ENCODE measurements at regions not wholly inside any gene's neighbourhood (a gene's known extent, or its start where the extent isn't known, plus 50 kb on each side); places are given as distances from the start of the nearest gene placed in this dataset.
A peak's percentile ranks its signal among the peaks of the same experiment; 100 is the strongest.

DNA sequence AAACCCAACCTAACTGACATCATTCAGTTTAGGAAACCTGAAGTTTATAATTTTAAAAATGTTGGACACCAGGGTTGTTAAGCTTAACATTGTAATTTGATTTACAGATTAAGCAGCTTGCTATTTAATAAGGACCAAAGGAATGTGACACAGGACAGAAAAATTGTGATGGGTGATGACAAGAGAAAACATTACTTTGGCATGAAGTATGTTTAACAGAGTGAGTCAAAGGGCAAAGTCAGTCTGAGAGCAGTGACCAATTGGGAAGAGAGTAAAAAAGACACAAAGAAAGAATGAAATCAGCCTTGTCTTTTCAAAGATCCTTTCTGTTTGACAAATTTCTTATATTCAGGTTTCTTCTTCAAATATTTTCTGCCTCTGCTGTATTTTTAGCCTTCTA lies 1301.6 kb downstream of the SI start:
- no peak for ATAC-seq
- TF ChIP-seq ISL1 (CRISPR knock-in tag; IDR thresholded peaks at IDR 0.05), result 0 out of 2 replicates have a peak, but pooled peaks have one; percentile 8
- TF ChIP-seq ZNF8 (CRISPR knock-in tag; IDR thresholded peaks at IDR 0.05), result no peak

DNA sequence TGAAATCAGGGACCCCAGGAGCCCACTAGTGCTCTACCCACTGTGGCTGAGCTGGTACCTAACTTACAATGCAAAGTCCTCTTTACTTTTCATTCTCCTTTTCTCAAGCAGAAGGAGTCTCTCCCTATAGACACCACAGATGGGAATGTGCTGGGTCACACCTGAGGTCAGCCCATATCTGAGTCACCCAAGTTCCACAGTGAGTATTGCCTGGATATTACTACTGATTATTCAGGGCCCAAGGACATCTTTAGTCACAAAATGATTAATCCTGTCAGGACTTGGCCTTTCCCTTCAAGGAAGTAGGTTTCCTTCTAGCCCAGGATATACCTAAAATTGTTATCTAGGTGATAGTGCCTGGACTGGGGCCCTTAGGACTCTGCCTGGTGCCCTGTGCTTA lies 1305.2 kb downstream of the SI start:
- TF ChIP-seq GLIS3 (CRISPR knock-in tag; IDR thresholded peaks at IDR 0.05) (no peak), ZNF565 (CRISPR knock-in tag; conservative IDR thresholded peaks at IDR 0.05; ENCODE audit: low read depth) (no peak), ZFP3 (CRISPR knock-in tag; IDR thresholded peaks at IDR 0.05) (no peak), ZFP30 (CRISPR knock-in tag; IDR thresholded peaks at IDR 0.05) (no peak), BACH2 (CRISPR knock-in tag; IDR thresholded peaks at IDR 0.05; ENCODE audit: borderline replicate concordance) (no peak), PPARA (CRISPR knock-in tag; IDR thresholded peaks at IDR 0.05; ENCODE audit: borderline replicate concordance) (no peak), SNAI2 (CRISPR knock-in tag; IDR thresholded peaks at IDR 0.05) (no peak), OSR1 (CRISPR knock-in tag; IDR thresholded peaks at IDR 0.05) (no peak), RARB (CRISPR knock-in tag; IDR thresholded peaks at IDR 0.05) (no peak)
- no peak for ATAC-seq

DNA sequence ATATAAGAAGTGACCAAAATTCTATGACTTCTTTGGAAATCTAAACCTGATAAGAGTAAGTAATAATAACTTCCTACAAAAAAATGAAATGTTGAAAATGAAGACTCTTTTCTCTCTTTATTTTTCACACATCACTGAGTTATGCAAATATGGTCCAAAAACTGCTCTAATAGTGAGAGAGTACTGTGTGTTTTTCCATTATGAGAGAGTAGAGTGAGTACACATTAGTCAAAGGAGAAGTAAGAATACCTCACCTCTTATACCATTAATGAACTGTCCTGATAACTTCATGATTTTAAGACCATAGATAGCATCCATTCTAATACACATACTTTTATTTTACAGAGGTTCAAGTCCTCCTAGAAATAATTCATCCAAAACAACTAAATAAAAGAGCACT lies 1310.2 kb downstream of the SI start:
- TF ChIP-seq, protein P1, sequence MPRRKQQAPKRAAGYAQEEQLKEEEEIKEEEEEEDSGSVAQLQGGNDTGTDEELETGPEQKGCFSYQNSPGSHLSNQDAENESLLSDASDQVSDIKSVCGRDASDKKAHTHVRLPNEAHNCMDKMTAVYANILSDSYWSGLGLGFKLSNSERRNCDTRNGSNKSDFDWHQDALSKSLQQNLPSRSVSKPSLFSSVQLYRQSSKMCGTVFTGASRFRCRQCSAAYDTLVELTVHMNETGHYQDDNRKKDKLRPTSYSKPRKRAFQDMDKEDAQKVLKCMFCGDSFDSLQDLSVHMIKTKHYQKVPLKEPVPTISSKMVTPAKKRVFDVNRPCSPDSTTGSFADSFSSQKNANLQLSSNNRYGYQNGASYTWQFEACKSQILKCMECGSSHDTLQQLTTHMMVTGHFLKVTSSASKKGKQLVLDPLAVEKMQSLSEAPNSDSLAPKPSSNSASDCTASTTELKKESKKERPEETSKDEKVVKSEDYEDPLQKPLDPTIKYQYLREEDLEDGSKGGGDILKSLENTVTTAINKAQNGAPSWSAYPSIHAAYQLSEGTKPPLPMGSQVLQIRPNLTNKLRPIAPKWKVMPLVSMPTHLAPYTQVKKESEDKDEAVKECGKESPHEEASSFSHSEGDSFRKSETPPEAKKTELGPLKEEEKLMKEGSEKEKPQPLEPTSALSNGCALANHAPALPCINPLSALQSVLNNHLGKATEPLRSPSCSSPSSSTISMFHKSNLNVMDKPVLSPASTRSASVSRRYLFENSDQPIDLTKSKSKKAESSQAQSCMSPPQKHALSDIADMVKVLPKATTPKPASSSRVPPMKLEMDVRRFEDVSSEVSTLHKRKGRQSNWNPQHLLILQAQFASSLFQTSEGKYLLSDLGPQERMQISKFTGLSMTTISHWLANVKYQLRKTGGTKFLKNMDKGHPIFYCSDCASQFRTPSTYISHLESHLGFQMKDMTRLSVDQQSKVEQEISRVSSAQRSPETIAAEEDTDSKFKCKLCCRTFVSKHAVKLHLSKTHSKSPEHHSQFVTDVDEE (CRISPR knock-in tag; IDR thresholded peaks at IDR 0.05), result no peak
- no peak for TF ChIP-seq OSR1 (CRISPR knock-in tag; IDR thresholded peaks at IDR 0.05)
- ATAC-seq, result no peak

DNA sequence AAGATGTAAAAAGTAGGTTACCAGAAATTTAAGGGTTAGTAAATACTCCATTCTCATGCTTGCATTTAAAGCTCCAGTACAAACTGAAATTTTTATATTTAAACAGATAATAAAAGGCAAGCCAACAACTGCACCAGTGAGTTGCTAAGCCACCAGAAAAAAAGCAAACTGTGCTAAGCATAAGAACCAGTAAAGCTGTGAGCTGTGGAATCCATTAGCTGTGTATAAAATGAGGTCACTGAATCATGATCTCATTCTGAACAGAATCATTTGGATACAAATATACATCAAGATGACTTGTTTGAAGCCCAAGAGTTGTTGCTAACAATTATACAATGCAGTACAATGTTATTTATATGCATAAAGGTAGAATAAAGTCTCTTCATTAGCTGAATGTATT lies 1312.2 kb downstream of the SI start:
- no peak for ATAC-seq
- TF ChIP-seq ZNF8 (CRISPR knock-in tag; IDR thresholded peaks at IDR 0.05), result no peak
- TF ChIP-seq SNAI2 (CRISPR knock-in tag; IDR thresholded peaks at IDR 0.05), result no peak
- no peak for TF ChIP-seq ZFP30 (CRISPR knock-in tag; IDR thresholded peaks at IDR 0.05)

DNA sequence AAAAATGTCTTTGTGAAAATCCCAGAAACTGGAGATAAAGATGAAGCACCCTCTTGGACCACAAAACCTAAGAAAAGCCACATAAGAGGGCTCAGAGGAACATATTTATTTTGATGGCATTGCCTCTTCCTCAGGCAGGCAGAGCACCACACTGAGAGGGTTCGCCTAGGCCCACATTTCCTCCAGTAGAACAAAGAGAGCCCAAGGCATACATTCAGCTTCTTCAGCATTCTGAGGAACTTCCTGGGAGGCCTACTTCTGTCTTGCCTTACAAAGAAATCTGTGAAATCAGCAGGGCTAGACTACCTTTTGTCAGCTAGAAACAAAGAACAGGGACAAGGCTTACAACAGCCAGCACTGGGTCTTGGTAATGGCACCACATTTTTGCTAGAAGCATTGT lies 1325.3 kb downstream of the SI start:
- no peak for ATAC-seq
- TF ChIP-seq BACH2 (CRISPR knock-in tag; IDR thresholded peaks at IDR 0.05; ENCODE audit: borderline replicate concordance), result no peak
- no peak for TF ChIP-seq ZFP30 (CRISPR knock-in tag; IDR thresholded peaks at IDR 0.05)
- no peak for TF ChIP-seq TCF4 (CRISPR knock-in tag; IDR thresholded peaks at IDR 0.05; ENCODE audit: borderline replicate concordance)
- TF ChIP-seq, protein P2, sequence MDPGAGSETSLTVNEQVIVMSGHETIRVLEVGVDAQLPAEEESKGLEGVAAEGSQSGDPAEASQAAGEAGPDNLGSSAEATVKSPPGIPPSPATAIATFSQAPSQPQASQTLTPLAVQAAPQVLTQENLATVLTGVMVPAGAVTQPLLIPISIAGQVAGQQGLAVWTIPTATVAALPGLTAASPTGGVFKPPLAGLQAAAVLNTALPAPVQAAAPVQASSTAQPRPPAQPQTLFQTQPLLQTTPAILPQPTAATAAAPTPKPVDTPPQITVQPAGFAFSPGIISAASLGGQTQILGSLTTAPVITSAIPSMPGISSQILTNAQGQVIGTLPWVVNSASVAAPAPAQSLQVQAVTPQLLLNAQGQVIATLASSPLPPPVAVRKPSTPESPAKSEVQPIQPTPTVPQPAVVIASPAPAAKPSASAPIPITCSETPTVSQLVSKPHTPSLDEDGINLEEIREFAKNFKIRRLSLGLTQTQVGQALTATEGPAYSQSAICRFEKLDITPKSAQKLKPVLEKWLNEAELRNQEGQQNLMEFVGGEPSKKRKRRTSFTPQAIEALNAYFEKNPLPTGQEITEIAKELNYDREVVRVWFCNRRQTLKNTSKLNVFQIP (CRISPR knock-in tag; IDR thresholded peaks at IDR 0.05; ENCODE audit: borderline replicate concordance, low read depth), result no peak
- no peak for TF ChIP-seq ZFP3 (CRISPR knock-in tag; IDR thresholded peaks at IDR 0.05)
- no peak for TF ChIP-seq ESRRG (CRISPR knock-in tag; IDR thresholded peaks at IDR 0.05)
- no peak for TF ChIP-seq GLIS3 (CRISPR knock-in tag; IDR thresholded peaks at IDR 0.05)
- no peak for TF ChIP-seq ZNF565 (CRISPR knock-in tag; conservative IDR thresholded peaks at IDR 0.05; ENCODE audit: low read depth)
- TF ChIP-seq, protein P3, sequence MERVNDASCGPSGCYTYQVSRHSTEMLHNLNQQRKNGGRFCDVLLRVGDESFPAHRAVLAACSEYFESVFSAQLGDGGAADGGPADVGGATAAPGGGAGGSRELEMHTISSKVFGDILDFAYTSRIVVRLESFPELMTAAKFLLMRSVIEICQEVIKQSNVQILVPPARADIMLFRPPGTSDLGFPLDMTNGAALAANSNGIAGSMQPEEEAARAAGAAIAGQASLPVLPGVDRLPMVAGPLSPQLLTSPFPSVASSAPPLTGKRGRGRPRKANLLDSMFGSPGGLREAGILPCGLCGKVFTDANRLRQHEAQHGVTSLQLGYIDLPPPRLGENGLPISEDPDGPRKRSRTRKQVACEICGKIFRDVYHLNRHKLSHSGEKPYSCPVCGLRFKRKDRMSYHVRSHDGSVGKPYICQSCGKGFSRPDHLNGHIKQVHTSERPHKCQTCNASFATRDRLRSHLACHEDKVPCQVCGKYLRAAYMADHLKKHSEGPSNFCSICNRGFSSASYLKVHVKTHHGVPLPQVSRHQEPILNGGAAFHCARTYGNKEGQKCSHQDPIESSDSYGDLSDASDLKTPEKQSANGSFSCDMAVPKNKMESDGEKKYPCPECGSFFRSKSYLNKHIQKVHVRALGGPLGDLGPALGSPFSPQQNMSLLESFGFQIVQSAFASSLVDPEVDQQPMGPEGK (CRISPR knock-in tag; IDR thresholded peaks at IDR 0.05; ENCODE audit: borderline replicate concordance), result no peak
- no peak for TF ChIP-seq PPARA (CRISPR knock-in tag; IDR thresholded peaks at IDR 0.05; ENCODE audit: borderline replicate concordance)
- no peak for TF ChIP-seq TOX (CRISPR knock-in tag; IDR thresholded peaks at IDR 0.05; ENCODE audit: borderline replicate concordance)
- TF ChIP-seq ISL1 (CRISPR knock-in tag; IDR thresholded peaks at IDR 0.05), result no peak
- no peak for TF ChIP-seq CSDC2 (CRISPR knock-in tag; IDR thresholded peaks at IDR 0.05)
- TF ChIP-seq RARB (CRISPR knock-in tag; IDR thresholded peaks at IDR 0.05), result no peak
- no peak for TF ChIP-seq ARNTL (CRISPR knock-in tag; IDR thresholded peaks at IDR 0.05; ENCODE audit: borderline replicate concordance, low read depth)

DNA sequence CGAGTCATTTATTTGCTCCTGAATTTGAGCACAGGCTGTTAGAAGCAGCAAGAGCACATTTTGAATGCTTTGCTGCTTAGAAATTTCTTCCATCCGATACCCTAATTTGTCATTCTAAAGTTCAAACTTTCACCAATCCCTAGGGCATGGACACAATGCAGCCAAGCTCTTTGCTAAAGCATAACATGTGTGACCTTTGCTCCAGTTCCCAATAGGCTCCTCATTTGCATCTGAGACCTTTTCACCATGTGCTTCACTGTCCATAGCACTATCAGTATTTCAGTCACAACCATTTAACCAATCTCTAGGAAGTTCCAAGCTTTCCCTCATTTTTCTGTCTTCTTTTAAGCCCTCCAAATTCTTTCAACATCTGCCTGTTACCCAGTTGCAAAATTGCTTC lies 1333.1 kb downstream of the SI start:
- no peak for ATAC-seq
- TF ChIP-seq ZFP30 (CRISPR knock-in tag; IDR thresholded peaks at IDR 0.05) (no peak), TCF4 (CRISPR knock-in tag; IDR thresholded peaks at IDR 0.05; ENCODE audit: borderline replicate concordance) (no peak), ZC3H10 (CRISPR knock-in tag; IDR thresholded peaks at IDR 0.05) (no peak), OSR1 (CRISPR knock-in tag; IDR thresholded peaks at IDR 0.05) (no peak), RARB (CRISPR knock-in tag; IDR thresholded peaks at IDR 0.05) (no peak), ESRRG (CRISPR knock-in tag; IDR thresholded peaks at IDR 0.05) (no peak), ZNF70 (CRISPR knock-in tag; IDR thresholded peaks at IDR 0.05) (no peak)
- TF ChIP-seq, protein P3 (CRISPR knock-in tag; IDR thresholded peaks at IDR 0.05; ENCODE audit: borderline replicate concordance), result no peak
- TF ChIP-seq, protein P1 (CRISPR knock-in tag; IDR thresholded peaks at IDR 0.05), result no peak
